ENCODE measurements at regions not wholly inside any gene's neighbourhood (a gene's known extent, or its start where the extent isn't known, plus 50 kb on each side); places are given as distances from the start of the nearest gene placed in this dataset.

DNA sequence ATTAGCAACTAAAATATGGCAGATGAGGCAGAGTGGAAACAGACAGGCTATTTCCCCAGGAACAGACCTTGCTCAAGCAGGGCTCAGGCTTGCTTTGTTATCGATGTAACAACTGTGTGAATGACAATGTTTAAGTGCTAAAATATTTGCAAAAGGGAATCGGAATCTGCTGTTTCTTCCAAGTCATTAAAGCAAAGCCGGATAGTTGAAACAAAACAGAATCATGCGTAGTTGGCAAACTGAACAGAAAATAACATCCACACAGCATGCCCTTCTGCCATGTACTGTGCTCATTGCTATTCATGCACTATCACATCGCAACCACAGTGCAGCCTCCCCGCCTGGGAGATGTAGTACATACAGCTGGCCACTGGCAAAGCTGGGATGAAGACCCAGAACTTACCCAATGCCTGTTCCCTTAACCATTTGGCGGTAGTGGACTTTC, 799.1 kb downstream of the DIAPH3 start:
- H4K20me1 ChIP-seq (ENCODE audit: low read length) = no peaks in the 10 kb centered on the region
- H3K9me2 ChIP-seq (replicated peaks; ENCODE audit: low read length) = no peaks in the 10 kb centered on the region
- POLR2A ChIA-PET (ENCODE audit: unreplicated experiment) = no interaction called here
- TF ChIP-seq, protein P1, sequence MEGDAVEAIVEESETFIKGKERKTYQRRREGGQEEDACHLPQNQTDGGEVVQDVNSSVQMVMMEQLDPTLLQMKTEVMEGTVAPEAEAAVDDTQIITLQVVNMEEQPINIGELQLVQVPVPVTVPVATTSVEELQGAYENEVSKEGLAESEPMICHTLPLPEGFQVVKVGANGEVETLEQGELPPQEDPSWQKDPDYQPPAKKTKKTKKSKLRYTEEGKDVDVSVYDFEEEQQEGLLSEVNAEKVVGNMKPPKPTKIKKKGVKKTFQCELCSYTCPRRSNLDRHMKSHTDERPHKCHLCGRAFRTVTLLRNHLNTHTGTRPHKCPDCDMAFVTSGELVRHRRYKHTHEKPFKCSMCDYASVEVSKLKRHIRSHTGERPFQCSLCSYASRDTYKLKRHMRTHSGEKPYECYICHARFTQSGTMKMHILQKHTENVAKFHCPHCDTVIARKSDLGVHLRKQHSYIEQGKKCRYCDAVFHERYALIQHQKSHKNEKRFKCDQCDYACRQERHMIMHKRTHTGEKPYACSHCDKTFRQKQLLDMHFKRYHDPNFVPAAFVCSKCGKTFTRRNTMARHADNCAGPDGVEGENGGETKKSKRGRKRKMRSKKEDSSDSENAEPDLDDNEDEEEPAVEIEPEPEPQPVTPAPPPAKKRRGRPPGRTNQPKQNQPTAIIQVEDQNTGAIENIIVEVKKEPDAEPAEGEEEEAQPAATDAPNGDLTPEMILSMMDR (conservative IDR thresholded peaks at IDR 0.05; ENCODE audit: low read depth, low read length) = no peak
- TF ChIP-seq EZH2phosphoT487 (IDR thresholded peaks at IDR 0.05; ENCODE audit: borderline replicate concordance, low read length) = no peak
- TF ChIP-seq EZH2 (IDR thresholded peaks at IDR 0.05; ENCODE audit: low read length, unreplicated experiment) = no peak
- H3K27ac ChIP-seq (ENCODE audit: low read length) = no peak overlapping the region
- H3F3A ChIP-seq (ENCODE audit: low read length, unreplicated experiment) = no peaks in the 10 kb centered on the region
- no peaks in the 10 kb centered on the region for H3K79me2 ChIP-seq (ENCODE audit: low read length)
- H3K36me3 ChIP-seq (ENCODE audit: low read depth, low read length) = no peaks in the 10 kb centered on the region
- no peaks in the 10 kb centered on the region for H3K4me1 ChIP-seq (ENCODE audit: insufficient read depth, low read length)
- ATAC-seq = no peak
- no peak for DNase-seq
- no peak overlapping the region for H3K9ac ChIP-seq (ENCODE audit: low read length)
- intact Hi-C loops (cut with micrococcal nuclease) = no loop called here
- H3K4me2 ChIP-seq (ENCODE audit: low read length) = no peak overlapping the region
- no TSS peak for BruUV-seq (replicated peaks)
- no peaks in the 10 kb centered on the region for H3K9me3 ChIP-seq (ENCODE audit: low read length)
- H3K27me3 ChIP-seq (ENCODE audit: low read length) = peaks cover 43% of the 10 kb centered on the region
- no peak overlapping the region for H3K4me3 ChIP-seq (ENCODE audit: low read length)
- CTCF ChIA-PET = no interaction called here
- no peak overlapping the region for H2AFZ ChIP-seq (ENCODE audit: low read length)

DNA sequence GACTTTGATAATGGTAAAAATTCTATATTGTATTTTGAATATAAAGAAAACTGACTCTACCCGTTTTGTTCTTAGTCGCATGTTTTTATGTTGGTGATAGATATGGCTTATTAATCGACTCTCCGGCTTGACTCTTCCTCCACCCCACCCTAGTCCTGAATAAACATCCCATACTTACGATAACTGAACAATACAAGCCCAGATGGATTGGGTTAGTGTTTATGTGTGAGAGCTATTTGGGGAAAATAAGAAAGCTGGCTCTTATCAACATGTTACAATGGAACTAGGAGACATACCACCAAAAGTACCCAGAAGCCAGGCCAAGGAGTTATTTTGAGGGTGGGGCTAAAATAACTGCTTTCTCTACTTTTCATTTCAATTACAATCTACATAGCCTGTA, 796.3 kb downstream of the DIAPH3 start:
- no TSS peak for BruUV-seq (replicated peaks)
- Histone ChIP-seq H3K9me2 (replicated peaks; ENCODE audit: low read length) (no peaks in the 10 kb centered on the region), H3K4me3 (ENCODE audit: low read length) (no peak overlapping the region), H4K20me1 (ENCODE audit: low read length) (no peaks in the 10 kb centered on the region), H3K36me3 (ENCODE audit: low read depth, low read length) (no peaks in the 10 kb centered on the region), H3F3A (ENCODE audit: low read length, unreplicated experiment) (no peaks in the 10 kb centered on the region), H3K27ac (ENCODE audit: low read length) (no peak overlapping the region), H3K27me3 (ENCODE audit: low read length) (peaks cover 42% of the 10 kb centered on the region), H3K9me3 (ENCODE audit: low read length) (no peaks in the 10 kb centered on the region), H3K4me1 (ENCODE audit: insufficient read depth, low read length) (no peaks in the 10 kb centered on the region), H2AFZ (ENCODE audit: low read length) (no peak overlapping the region), H3K79me2 (ENCODE audit: low read length) (no peaks in the 10 kb centered on the region), H3K9ac (ENCODE audit: low read length) (no peak overlapping the region), H3K4me2 (ENCODE audit: low read length) (no peak overlapping the region)
- no peak for TF ChIP-seq EZH2 (IDR thresholded peaks at IDR 0.05; ENCODE audit: low read length, unreplicated experiment)
- TF ChIP-seq, protein P1 (conservative IDR thresholded peaks at IDR 0.05; ENCODE audit: low read depth, low read length) = no peak
- ChIA-PET POLR2A (ENCODE audit: unreplicated experiment) (no interaction called here), CTCF (no interaction called here)
- intact Hi-C loops (cut with micrococcal nuclease) = no loop called here
- ATAC-seq (no peak), DNase-seq (no peak)

DNA sequence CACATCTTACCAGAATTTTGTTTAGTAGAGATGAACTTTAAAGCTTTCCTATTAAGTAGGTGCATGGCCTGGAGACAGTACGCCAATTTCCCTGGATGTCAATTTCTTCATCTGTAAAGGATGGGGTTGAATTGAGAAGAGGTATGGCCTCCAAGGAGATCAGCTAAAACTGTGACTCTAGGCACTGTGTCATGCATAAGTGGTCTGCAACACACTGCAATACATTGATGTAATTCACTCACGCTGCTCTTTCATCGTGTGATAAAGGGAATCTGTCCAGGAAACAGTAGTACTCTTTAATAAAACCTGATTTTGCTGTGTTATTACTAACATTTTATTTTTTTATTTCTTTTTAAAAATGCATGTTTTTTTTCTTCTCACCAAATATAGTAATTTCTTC, 795.8 kb downstream of the DIAPH3 start:
- no peaks in the 10 kb centered on the region for H3K36me3 ChIP-seq (ENCODE audit: low read depth, low read length)
- intact Hi-C loops (cut with micrococcal nuclease) = no loop called here
- H3K9ac ChIP-seq (ENCODE audit: low read length) = no peak overlapping the region
- BruUV-seq (replicated peaks) = no TSS peak
- no peaks in the 10 kb centered on the region for H3K4me1 ChIP-seq (ENCODE audit: insufficient read depth, low read length)
- H3K27ac ChIP-seq (ENCODE audit: low read length) = no peak overlapping the region
- H3K79me2 ChIP-seq (ENCODE audit: low read length) = no peaks in the 10 kb centered on the region
- no peaks in the 10 kb centered on the region for H3F3A ChIP-seq (ENCODE audit: low read length, unreplicated experiment)
- no peaks in the 10 kb centered on the region for H3K9me3 ChIP-seq (ENCODE audit: low read length)
- ATAC-seq (no peak), DNase-seq (no peak)
- POLR2A ChIA-PET (ENCODE audit: unreplicated experiment) = no interaction called here
- TF ChIP-seq, protein P1 (conservative IDR thresholded peaks at IDR 0.05; ENCODE audit: low read depth, low read length) = no peak
- TF ChIP-seq EZH2 (IDR thresholded peaks at IDR 0.05; ENCODE audit: low read length, unreplicated experiment) = no peak
- TF ChIP-seq EZH2phosphoT487 (IDR thresholded peaks at IDR 0.05; ENCODE audit: borderline replicate concordance, low read length) = no peak
- peaks cover 37% of the 10 kb centered on the region for H3K27me3 ChIP-seq (ENCODE audit: low read length)
- H3K4me2 ChIP-seq (ENCODE audit: low read length) = no peak overlapping the region
- no peaks in the 10 kb centered on the region for H3K9me2 ChIP-seq (replicated peaks; ENCODE audit: low read length)
- H4K20me1 ChIP-seq (ENCODE audit: low read length) = no peaks in the 10 kb centered on the region
- no peak overlapping the region for H2AFZ ChIP-seq (ENCODE audit: low read length)
- CTCF ChIA-PET = no interaction called here
- H3K4me3 ChIP-seq (ENCODE audit: low read length) = no peak overlapping the region
